ENCODE measurements at regions not wholly inside any gene's neighbourhood (a gene's known extent, or its start where the extent isn't known, plus 50 kb on each side); places are given as distances from the start of the nearest gene placed in this dataset.

- no peak for TF ChIP-seq POLR2A (IDR thresholded peaks at IDR 0.05)
- TF ChIP-seq, protein P1, sequence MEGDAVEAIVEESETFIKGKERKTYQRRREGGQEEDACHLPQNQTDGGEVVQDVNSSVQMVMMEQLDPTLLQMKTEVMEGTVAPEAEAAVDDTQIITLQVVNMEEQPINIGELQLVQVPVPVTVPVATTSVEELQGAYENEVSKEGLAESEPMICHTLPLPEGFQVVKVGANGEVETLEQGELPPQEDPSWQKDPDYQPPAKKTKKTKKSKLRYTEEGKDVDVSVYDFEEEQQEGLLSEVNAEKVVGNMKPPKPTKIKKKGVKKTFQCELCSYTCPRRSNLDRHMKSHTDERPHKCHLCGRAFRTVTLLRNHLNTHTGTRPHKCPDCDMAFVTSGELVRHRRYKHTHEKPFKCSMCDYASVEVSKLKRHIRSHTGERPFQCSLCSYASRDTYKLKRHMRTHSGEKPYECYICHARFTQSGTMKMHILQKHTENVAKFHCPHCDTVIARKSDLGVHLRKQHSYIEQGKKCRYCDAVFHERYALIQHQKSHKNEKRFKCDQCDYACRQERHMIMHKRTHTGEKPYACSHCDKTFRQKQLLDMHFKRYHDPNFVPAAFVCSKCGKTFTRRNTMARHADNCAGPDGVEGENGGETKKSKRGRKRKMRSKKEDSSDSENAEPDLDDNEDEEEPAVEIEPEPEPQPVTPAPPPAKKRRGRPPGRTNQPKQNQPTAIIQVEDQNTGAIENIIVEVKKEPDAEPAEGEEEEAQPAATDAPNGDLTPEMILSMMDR (IDR thresholded peaks at IDR 0.05 in 4 of 5, conservative IDR thresholded peaks at IDR 0.05 in 1 of 5) = no peak
Observed at GRCh38 chr10:94083662-94084265, 90.0 kb downstream of the PLCE1 start.
